HEK293 (cell line): ENCODE measurements at regions not wholly inside any gene's neighbourhood (a gene's known extent, or its start where the extent isn't known, plus 50 kb on each side); places are given as distances from the start of the nearest gene placed in this dataset.

Experiments
- CTCF ChIP-seq: fragments of 450-650 bp; formaldehyde crosslinking; IDR thresholded peaks from 2 replicates; pipeline ENCODE4 v1.5.1; 2016; ENCODE audit warnings: missing biosample characterization, missing genetic modification characterization
- KLF16 ChIP-seq: fragments of 450-650 bp; formaldehyde crosslinking; IDR thresholded peaks from 2 replicates; pipeline ENCODE4 v1.5.1; 2017; ENCODE audit warnings: missing biosample characterization, missing genetic modification characterization
- ZNF23 ChIP-seq: fragments of 450-650 bp; formaldehyde crosslinking; IDR thresholded peaks from 2 replicates; pipeline ENCODE4 v1.5.1; 2016; ENCODE audit warnings: missing biosample characterization, missing genetic modification characterization, borderline replicate concordance
- ZNF660 ChIP-seq: fragments of 450-650 bp; IDR thresholded peaks from 2 replicates; pipeline ENCODE4 v1.5.1; 2018; ENCODE audit warnings: missing biosample characterization, mild to moderate bottlenecking, missing genetic modification characterization

GRCh38 chr5:143573568-143574170, 170.2 kb upstream of the NR3C1 start:
- TF ChIP-seq ZNF660 (tag by site-specific recombination) = no peak
- TF ChIP-seq CTCF (tag by site-specific recombination) = no peak
- no peak for TF ChIP-seq KLF16 (tag by site-specific recombination)
- TF ChIP-seq ZNF23 = no peak
